Hepatocyte (in vitro differentiated cells): ENCODE measurements at regions not wholly inside any gene's neighbourhood (a gene's known extent, or its start where the extent isn't known, plus 50 kb on each side); places are given as distances from the start of the nearest gene placed in this dataset.
A peak's percentile ranks its signal among the peaks of the same experiment; 100 is the strongest.

Experiments
- DNase-seq: peaks from one replicate; pipeline ENCODE4 v3.0.0-alpha.2; 2016; ENCODE audit warnings: low spot score
- H2AFZ ChIP-seq: fragments of 200-600 bp; sonication (generic); 2 replicates; pipeline ENCODE4 v1.6.0; 2016; ENCODE audit warnings: antibody characterized with exemption, mild to moderate bottlenecking
- H3K27ac ChIP-seq: fragments of 200-600 bp; sonication (generic); 2 replicates; pipeline ENCODE4 v1.5.1; 2016; ENCODE audit warnings: mild to moderate bottlenecking
- H3K27me3 ChIP-seq: fragments of 200-600 bp; sonication (generic); 2 replicates; pipeline ENCODE4 v1.6.1; 2016
- H3K36me3 ChIP-seq: fragments of 200-600 bp; sonication (generic); replicated peaks from 2 replicates; pipeline ENCODE4 v1.5.1; 2016; ENCODE audit warnings: low read depth; ENCODE audit not compliant: insufficient read depth
- H3K4me1 ChIP-seq: fragments of 200-600 bp; sonication (generic); 2 replicates; pipeline ENCODE4 v1.5.1; 2016; ENCODE audit warnings: mild to moderate bottlenecking, moderate library complexity; ENCODE audit not compliant: insufficient read depth
- H3K4me2 ChIP-seq: fragments of 200-600 bp; sonication (generic); 2 replicates; pipeline ENCODE4 v1.6.0; 2016
- H3K4me3 ChIP-seq: fragments of 200-600 bp; sonication (generic); 2 replicates; pipeline ENCODE4 v1.5.1; 2016; ENCODE audit warnings: mild to moderate bottlenecking
- H3K79me2 ChIP-seq: fragments of 200-600 bp; sonication (generic); 2 replicates; pipeline ENCODE4 v1.6.0; 2017; ENCODE audit warnings: mild to moderate bottlenecking
- H3K9me2 ChIP-seq: fragments of 200-600 bp; sonication (generic); replicated peaks from 2 replicates; pipeline ENCODE4 v1.6.0; 2017; ENCODE audit warnings: mild to moderate bottlenecking; ENCODE audit not compliant: insufficient read depth
- H3K9me3 ChIP-seq: fragments of 200-600 bp; sonication (generic); 2 replicates; pipeline ENCODE4 v1.5.1; 2016; ENCODE audit warnings: low read depth, mild to moderate bottlenecking
- H4K20me1 ChIP-seq: fragments of 200-600 bp; sonication (generic); 2 replicates; pipeline ENCODE4 v1.6.0; 2016; ENCODE audit warnings: mild to moderate bottlenecking; ENCODE audit not compliant: insufficient read depth, poor library complexity, severe bottlenecking
- CTCF ChIP-seq: fragments of 200-600 bp; sonication (generic); IDR thresholded peaks from 2 replicates; pipeline ENCODE4 v1.5.1; 2016; ENCODE audit warnings: antibody characterized with exemption, mild to moderate bottlenecking; ENCODE audit not compliant: poor library complexity
- EZH2 ChIP-seq: fragments of 200-600 bp; sonication (generic); IDR thresholded peaks from 2 replicates; pipeline ENCODE4 v1.6.1; 2016; ENCODE audit warnings: antibody characterized with exemption, mild to moderate bottlenecking, borderline replicate concordance
- EZH2phosphoT487 ChIP-seq: fragments of 200-600 bp; sonication (generic); IDR thresholded peaks from one replicate; pipeline ENCODE4 v1.6.1; 2018; ENCODE audit warnings: antibody characterized with exemption, mild to moderate bottlenecking, low read depth, moderate library complexity; ENCODE audit not compliant: unreplicated experiment, severe bottlenecking
- WGBS: methylation state at CpG from one replicate; pipeline ENCODE4 v1.1.6; 2016; ENCODE audit warnings: low lambda C conversion rate; ENCODE audit errors: missing lambda C conversion rate; 5-methylcytosine and 5-hydroxymethylcytosine counted together

DNA sequence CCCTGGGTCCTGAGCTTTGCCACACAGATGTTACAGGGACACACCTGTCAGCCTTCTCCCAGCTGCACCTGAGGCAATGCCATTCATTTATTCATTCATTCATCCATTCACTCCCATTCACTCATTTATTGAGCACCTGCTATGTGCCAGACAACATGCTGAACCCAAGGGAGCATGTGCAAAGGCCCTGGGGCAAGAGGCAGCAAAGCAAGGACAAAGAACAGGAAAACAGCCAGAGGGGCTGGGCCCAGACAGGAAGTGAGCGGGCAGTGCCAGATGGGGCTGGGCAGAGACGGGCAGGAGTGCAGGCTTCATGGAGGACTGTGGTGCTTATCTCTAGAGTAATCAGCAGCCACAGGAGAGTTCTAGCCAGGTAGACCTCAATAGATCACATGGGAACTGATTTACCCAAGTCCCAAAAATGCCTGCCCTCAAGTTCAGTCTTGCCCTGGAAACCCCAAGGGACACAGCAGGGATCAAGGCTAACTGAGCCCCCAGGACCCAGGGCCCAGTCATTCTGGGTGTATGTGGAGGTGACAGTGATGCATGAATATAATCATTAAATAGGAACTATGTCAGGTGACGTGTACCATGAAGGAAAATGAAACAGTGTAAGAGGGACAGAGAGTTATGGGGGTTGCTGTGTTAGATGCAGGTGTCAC is 530.3 kb downstream of the MATN1 start:
- H3K36me3 ChIP-seq: no peaks in the 10 kb centered on the region
- H3K9me2 ChIP-seq: no peaks in the 10 kb centered on the region
- no peaks in the 10 kb centered on the region for H4K20me1 ChIP-seq
- 76% methylated on average over 3 of the region's 3 CpGs for WGBS
- no peak overlapping the region for H3K27ac ChIP-seq
- no peak overlapping the region for H3K4me2 ChIP-seq
- no peak overlapping the region for H3K4me3 ChIP-seq
- no peak overlapping the region for H2AFZ ChIP-seq
- H3K4me1 ChIP-seq: peaks cover 4% of the 10 kb centered on the region
- no peak for TF ChIP-seq EZH2
- TF ChIP-seq EZH2phosphoT487: no peak
- no peak for TF ChIP-seq CTCF
- no peak for DNase-seq
- no peaks in the 10 kb centered on the region for H3K79me2 ChIP-seq
- H3K9me3 ChIP-seq: no peaks in the 10 kb centered on the region
- peaks cover 2% of the 10 kb centered on the region for H3K27me3 ChIP-seq

DNA sequence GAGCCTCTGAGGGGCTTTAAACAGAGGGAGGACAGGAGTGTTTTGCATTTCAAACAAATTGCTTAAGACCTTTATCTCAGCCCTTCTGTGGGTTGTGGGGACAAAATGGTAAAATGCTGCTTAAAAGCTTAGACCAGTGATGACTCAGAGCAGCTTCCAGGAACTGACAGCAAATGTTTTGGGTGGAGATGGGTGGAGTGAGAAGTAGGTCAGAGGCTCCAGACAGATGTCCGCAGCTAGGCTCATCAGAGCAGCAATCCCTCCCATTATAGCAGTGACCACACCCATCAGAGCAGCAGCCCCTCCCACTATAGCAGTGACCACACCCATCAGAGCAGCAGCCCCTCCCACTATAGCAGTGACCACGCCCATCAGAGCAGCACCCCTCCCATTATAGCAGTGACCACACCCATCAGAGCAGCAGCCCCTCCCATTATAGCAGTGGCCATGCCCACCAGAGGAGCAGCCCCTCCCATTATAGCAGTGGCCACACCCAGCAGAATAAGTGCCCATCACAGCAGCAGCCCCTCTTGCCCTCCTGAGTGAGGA is 532.2 kb downstream of the MATN1 start:
- peaks cover 5% of the 10 kb centered on the region for H3K27me3 ChIP-seq
- H3K9me3 ChIP-seq: no peaks in the 10 kb centered on the region
- no peak overlapping the region for H3K4me3 ChIP-seq
- H3K9me2 ChIP-seq: no peaks in the 10 kb centered on the region
- H3K36me3 ChIP-seq: no peaks in the 10 kb centered on the region
- DNase-seq: peak; percentile 68
- no peak overlapping the region for H2AFZ ChIP-seq
- H3K4me1 ChIP-seq: peaks cover 4% of the 10 kb centered on the region
- H3K4me2 ChIP-seq: no peak overlapping the region
- TF ChIP-seq CTCF (no peak), EZH2 (no peak), EZH2phosphoT487 (no peak)
- no peaks in the 10 kb centered on the region for H3K79me2 ChIP-seq
- WGBS: 49% methylated on average over 2 of the region's 2 CpGs
- no peaks in the 10 kb centered on the region for H4K20me1 ChIP-seq
- H3K27ac ChIP-seq: peak overlapping the region; percentile 55

- no peak for TF ChIP-seq EZH2phosphoT487
- TF ChIP-seq CTCF: no peak
- no peak for TF ChIP-seq EZH2
- Histone ChIP-seq H2AFZ (no peak overlapping the region), H3K79me2 (no peaks in the 10 kb centered on the region), H4K20me1 (no peaks in the 10 kb centered on the region), H3K27me3 (peaks cover 8% of the 10 kb centered on the region), H3K36me3 (no peaks in the 10 kb centered on the region), H3K9me3 (no peaks in the 10 kb centered on the region), H3K4me3 (no peak overlapping the region), H3K4me1 (peaks cover 4% of the 10 kb centered on the region), H3K9me2 (no peaks in the 10 kb centered on the region), H3K27ac (peak overlapping the region; percentile 55), H3K4me2 (no peak overlapping the region)
- no peak for DNase-seq
- 70% methylated on average over 9 of the region's 9 CpGs for WGBS
These were observed 532.8 kb downstream of the MATN1 start for GRCh38 chr1:30190511-30191153.
